GM12864 (cell line): ENCODE measurements at regions not wholly inside any gene's neighbourhood (a gene's known extent, or its start where the extent isn't known, plus 50 kb on each side); places are given as distances from the start of the nearest gene placed in this dataset.
"Not testable (repeated sequence)": the region's sequence is repeated elsewhere in the genome, so short reads cannot be mapped to it uniquely, and the experiment has no call there.

Experiments
- DNase-seq: peaks from one replicate; pipeline ENCODE4 v3.0.0-alpha.2; 2011; ENCODE audit warnings: low read depth
- H3K4me3 ChIP-seq: 2 replicates; pipeline ENCODE4 v1.5.1; 2011; ENCODE audit warnings: mild to moderate bottlenecking, low read depth, low read length, control low read depth
- CTCF ChIP-seq: IDR thresholded peaks from 2 replicates; pipeline ENCODE4 v1.5.1; 2011; ENCODE audit warnings: low read depth, mild to moderate bottlenecking, moderate library complexity, low read length, control low read depth, inconsistent platforms; ENCODE audit errors: missing control alignments

DNA sequence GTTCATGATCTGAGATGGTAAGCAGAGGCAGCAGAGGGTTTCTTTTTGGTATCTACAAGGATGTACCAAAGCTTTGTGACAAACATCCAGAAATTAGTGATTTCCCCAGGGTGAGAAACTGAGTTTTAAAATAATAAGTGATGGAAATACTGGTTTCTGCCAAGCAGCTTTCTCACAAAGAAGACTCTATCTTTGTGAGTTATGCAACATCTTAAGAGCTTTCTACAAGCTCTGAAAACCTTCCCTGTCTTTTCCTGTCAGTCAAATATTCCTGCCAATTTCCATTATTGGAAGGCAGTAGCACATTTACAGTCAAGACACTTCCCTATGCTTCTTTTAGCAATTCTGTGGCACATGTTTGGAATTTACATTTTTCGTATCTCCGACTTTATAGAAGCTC is 264.7 kb upstream of the SPTLC3 start:
- TF ChIP-seq CTCF = no peak
- DNase-seq = no peak
- H3K4me3 ChIP-seq = no peak overlapping the region

GRCh38 chr20:12748359-12748994 is 260.3 kb upstream of the SPTLC3 start:
- H3K4me3 ChIP-seq = no peak overlapping the region
- DNase-seq = no peak
- TF ChIP-seq CTCF = no peak

DNA sequence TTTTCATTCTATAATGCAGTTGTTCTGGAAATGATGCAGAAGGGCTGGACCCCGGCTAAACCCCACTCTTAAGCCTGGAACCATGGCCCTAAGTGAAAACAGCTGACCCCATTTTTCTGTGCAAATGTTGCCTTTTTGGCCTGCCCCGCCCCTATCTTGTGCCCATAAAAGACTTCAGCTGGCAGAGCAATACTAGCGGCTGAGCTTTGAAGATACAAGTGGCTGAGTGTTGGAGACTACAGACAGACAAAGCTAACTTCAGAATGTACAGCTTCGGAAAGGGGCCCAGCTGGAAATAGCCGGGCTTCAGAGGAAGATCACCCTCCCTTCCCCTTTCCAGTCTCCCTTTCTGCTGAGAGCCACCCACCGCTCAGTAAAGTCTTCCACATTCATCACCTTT is 258.6 kb upstream of the SPTLC3 start:
- no peak for TF ChIP-seq CTCF
- DNase-seq = no peak
- H3K4me3 ChIP-seq = no peak overlapping the region

GRCh38 chr20:12752900-12753693 is 255.7 kb upstream of the SPTLC3 start:
- not testable (repeated sequence) for DNase-seq

DNA sequence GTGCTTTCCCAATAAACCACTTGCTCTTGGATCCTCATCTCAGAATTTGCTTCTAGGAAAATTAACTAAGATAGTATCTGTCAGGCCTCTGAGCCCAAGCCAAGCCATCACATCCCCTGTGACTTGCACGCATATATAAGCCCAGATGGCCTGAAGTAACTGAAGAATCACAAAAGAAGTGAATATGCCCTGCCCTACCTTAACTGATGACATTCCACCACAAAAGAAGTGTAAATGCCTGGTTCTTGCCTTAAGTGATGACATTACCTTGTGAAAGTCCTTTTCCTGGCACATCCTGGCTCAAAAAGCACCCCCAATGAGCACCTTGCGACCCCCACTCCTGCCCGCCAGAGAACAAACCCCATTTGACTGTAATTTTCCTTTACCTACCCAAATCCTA is 255.0 kb upstream of the SPTLC3 start:
- H3K4me3 ChIP-seq, DNase-seq: not testable (repeated sequence)

More at GRCh38 chr20:12752900-12753693, 255.7 kb upstream of the SPTLC3 start:
- not testable (repeated sequence) for H3K4me3 ChIP-seq

DNA sequence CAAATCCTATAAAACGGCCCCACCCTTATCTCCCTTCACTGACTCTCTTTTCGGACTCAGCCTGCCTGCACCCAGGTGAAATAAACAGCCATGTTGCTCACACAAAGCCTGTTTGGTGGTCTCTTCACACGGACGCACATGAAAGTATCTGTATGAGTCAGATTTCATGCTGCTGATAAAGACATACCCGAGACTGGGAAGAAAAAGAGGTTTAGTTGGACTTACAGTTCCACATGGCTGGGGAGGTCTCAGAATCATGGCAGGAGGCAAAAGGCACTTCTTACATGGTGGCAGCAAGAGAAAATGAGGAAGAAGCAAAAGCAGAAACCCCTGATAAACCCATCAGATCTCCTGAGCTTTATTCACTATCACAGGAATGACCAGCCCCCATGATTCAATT is 249.3 kb upstream of the SPTLC3 start:
- not testable (repeated sequence) for H3K4me3 ChIP-seq, DNase-seq

- H3K4me3 ChIP-seq = no peak overlapping the region
- TF ChIP-seq CTCF = no peak
- DNase-seq = no peak
Observed at GRCh38 chr20:12762725-12763124, 246.0 kb upstream of the SPTLC3 start.

DNA sequence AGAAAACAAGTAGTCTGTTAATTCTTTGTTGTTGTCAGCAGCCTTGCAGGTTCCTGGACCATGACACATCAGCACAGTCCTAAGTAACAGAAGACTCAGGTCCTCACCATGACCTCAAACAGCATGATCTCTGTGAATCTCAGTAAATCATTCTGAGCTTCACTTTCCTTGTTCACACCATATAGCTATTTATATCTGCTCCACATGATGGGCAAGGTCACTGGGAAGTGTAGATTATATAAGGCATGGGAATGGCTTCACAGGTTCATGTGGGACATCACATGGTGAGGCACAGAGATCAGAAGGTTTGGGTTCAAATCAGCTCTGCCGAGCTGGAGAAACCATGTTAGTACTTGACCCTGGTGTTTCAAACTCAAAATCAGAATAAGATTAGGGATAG is 245.4 kb upstream of the SPTLC3 start:
- TF ChIP-seq CTCF = no peak
- H3K4me3 ChIP-seq = no peak overlapping the region
- DNase-seq = no peak
